Omental fat pad (tissue), 3 donors: ENCODE measurements at regions not wholly inside any gene's neighbourhood (a gene's known extent, or its start where the extent isn't known, plus 50 kb on each side); places are given as distances from the start of the nearest gene placed in this dataset.

Experiments used
- ATAC-seq: fragments of 150-250 bp; one replicate; pipeline ENCODE4 v1.9.1; 2016; ENCODE audit warnings: mild to moderate bottlenecking, moderate library complexity; ENCODE audit not compliant: low FRiP score
- DNase-seq: peaks from one replicate; pipeline ENCODE4 v3.0.0-alpha.2; 2019; ENCODE audit warnings: low spot score
- TF ChIP-seq, protein P1 (sequence below), 3 donors: fragments of 450-650 bp; IDR thresholded peaks; one replicate each; pipeline ENCODE4 v1.5.1; 2016 to 2017; ENCODE audit warnings: antibody characterized with exemption in 3 of 3, mild to moderate bottlenecking in 3 of 3, moderate library complexity in 2 of 3

DNA sequence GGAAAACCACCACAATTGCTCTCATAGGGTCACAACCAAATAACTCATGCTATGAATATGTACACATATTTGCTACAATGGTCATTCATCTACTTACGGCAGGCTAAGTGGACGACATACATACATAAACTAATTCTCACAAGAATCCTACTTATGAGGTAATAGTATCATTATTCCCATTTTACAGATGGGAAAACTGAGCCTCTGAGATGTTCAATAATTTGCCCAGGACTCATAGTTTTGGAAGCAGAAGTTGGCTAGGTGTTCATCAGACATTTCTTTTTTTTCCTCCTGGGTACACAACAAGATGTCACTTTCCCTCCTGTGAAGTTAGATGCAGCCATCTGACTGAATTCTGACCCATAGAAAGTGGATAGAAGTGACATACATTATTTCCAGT, 89.0 kb upstream of the PKDCC start:
- DNase-seq (no peak), ATAC-seq (no peak)
- TF ChIP-seq, protein P1, sequence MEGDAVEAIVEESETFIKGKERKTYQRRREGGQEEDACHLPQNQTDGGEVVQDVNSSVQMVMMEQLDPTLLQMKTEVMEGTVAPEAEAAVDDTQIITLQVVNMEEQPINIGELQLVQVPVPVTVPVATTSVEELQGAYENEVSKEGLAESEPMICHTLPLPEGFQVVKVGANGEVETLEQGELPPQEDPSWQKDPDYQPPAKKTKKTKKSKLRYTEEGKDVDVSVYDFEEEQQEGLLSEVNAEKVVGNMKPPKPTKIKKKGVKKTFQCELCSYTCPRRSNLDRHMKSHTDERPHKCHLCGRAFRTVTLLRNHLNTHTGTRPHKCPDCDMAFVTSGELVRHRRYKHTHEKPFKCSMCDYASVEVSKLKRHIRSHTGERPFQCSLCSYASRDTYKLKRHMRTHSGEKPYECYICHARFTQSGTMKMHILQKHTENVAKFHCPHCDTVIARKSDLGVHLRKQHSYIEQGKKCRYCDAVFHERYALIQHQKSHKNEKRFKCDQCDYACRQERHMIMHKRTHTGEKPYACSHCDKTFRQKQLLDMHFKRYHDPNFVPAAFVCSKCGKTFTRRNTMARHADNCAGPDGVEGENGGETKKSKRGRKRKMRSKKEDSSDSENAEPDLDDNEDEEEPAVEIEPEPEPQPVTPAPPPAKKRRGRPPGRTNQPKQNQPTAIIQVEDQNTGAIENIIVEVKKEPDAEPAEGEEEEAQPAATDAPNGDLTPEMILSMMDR (IDR thresholded peaks at IDR 0.05) = no peak

DNA sequence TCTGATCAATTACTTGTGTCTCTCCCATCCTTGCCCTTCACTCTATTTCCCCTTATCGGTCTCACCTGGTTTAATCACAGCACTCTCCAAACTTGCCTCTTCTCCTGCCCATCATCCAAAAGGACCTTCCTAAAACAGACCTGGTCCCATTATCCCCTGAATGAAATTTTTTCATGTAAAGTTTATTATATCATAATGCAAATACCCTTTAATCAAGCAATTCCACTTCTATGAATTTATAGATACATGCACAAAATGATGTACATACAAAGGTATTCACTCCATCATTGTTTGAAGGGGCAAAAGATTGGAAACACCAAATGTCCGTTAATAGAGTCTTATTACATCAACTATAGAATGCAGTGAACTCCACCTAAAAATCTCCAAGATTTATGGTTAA, 88.1 kb upstream of the PKDCC start:
- ATAC-seq = no peak
- TF ChIP-seq, protein P1 (IDR thresholded peaks at IDR 0.05) = no peak
- no peak for DNase-seq

DNA sequence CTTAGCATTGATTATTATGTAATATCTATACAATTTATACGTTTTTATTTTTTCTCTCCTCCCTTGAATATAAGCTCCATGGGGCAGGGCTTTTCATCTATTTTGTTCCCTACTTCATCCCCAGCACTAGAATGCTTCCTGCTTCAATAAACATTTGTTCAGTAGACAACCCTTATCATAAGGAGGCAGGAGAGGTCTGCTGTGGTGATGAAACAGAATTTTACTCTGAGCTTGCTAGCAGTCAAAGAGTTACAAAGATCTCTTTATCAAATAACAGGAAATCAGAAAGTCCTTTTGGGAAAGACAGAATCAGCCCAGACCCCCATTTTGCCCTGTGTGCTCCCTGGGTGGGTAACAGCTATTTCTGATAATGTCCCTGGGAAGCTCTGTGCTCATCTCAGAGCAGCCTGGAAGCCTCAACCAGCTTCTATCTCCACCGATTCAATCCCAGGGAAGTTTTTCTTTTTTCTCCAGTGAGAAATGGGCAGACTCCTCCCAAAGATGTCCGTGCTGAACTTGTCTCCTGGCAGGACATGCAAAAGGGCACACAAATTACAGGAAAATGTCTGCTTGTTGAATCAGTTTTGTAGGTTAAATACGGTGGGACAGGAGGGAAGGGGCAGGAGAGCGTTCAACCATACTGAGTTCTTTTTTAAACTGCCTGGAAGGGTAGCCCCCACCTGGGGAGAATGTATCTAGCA, 84.7 kb upstream of the PKDCC start:
- ATAC-seq = peak; percentile 5
- no peak for DNase-seq
- TF ChIP-seq, protein P1 (IDR thresholded peaks at IDR 0.05) = no peak

DNA sequence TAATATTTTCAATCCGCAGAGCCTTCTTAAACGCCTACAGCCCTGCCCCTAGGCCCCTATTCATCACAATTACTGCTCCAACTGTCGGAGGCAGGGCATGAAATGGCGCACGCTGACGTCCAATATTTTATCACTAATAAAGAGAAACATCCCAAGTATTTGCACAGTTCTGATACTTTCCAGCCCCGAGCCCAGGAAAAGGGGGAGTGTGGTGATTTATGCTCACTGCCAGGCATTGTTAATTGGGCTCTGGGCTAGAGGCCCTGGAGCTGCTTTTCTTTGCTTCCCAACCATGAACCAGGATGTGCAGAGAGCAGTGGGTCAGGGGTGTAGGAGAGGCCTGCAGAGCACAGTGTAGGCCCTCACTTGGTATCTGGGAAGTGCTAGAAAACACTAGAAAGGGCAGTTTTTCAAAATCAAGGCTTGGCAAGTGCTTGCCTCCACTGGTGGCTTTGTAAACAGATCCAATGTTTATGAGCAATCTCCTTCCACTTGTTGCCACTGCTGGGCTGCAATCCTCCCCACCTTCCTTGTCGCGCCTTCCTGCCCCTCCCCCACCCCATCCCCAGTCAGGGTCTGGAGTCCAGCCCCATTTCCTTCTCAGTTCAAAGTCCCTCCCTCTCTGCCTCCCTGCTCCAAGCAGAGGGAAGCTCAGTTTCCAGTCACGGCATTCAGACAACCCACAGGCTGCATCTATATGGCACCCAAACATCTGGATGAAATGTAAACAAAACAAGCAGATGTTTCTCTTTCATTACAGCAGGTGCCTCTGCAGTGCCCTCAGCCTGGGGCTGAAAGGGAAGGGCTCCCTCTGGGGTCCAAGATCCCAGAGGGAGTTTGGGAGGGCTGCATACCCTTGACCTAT, 83.9 kb upstream of the PKDCC start:
- peak; percentile 52 for DNase-seq
- TF ChIP-seq, protein P1 (IDR thresholded peaks at IDR 0.05) = no peak
- peak; percentile 82 for ATAC-seq

DNA sequence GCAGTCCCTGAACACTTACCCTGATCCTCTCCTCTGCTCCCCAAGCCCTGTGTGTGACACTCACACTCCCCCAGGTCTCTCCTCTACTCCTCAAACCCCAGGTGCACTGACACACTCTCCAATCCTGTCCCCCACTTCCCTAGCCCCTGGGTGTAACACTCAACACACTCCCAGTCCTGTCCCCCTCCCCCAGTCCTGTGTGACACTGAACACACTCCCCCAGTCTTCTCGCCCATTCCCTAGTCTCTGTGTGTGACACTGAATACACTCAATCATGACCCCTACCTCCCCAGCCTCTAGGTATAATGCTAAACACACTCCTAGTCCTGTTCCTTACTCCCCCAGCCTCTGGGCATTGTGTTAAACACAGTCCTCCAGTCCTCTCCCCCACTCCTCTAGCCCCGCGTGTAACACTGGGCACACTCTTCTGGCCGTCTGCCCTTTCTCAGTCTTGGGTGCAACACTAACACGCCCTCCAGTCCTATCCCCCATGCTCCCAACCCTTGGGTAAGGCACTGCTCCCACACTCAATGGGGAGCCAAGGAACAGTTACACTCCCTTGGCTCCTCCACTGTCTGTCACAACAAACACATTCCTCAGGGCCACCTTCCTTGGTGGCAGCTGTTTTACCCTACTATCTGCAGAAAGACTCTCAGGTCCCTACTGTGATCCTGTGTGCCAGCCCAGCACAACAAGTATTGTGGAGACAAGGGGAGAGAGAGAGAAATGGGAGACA, 82.5 kb upstream of the PKDCC start:
- ATAC-seq (no peak), DNase-seq (no peak)
- TF ChIP-seq, protein P1 (IDR thresholded peaks at IDR 0.05) = no peak

DNA sequence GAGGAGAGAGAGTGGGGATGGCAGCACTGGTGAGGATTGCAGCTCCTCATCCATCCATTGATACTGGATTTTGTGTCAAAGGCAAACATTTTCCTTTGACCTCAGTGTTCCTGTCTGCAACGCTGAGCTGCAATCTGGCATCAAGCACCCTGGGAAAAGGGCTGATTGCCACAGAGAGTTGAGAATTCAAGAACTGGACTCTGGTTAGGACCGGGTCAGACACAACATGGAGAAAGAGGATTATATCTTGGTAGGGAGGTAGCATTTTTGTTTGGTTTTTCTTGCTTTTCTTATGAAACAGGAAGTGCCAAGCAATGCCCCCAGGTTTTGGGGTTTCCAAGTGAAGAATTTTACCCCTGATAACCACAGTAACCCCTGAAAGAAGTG, 81.9 kb upstream of the PKDCC start:
- DNase-seq = no peak
- TF ChIP-seq, protein P1 (IDR thresholded peaks at IDR 0.05) = no peak
- ATAC-seq = no peak
